ENCODE measurements at regions not wholly inside any gene's neighbourhood (a gene's known extent, or its start where the extent isn't known, plus 50 kb on each side); places are given as distances from the start of the nearest gene placed in this dataset.

- in situ Hi-C loops (cut with HindIII; ENCODE audit: low pct_unique_long_range_greater_than_20kb, low sequenced_read_pairs) = no loop called here
- no peaks in the 10 kb centered on the region for H3K27me3 ChIP-seq (ENCODE audit: control insufficient read depth, insufficient read depth, low read length)
- POLR2A ChIA-PET = no interaction called here
- CTCF ChIA-PET = no interaction called here
- H3K27ac ChIP-seq (ENCODE audit: low read length) = no peak overlapping the region
- TF ChIP-seq REST (IDR thresholded peaks at IDR 0.05; ENCODE audit: insufficient read depth in 1 of 2, low read depth in 2 of 2, low read length in 1 of 2) (no peak), TCF7L2 (IDR thresholded peaks at IDR 0.05; ENCODE audit: low read depth, low read length) (no peak), POLR2AphosphoS5 (IDR thresholded peaks at IDR 0.05; ENCODE audit: low read depth, low read length) (no peak), SIN3A (IDR thresholded peaks at IDR 0.05; ENCODE audit: borderline replicate concordance, insufficient read depth, low read depth, low read length) (no peak)
- TF ChIP-seq, protein P1, sequence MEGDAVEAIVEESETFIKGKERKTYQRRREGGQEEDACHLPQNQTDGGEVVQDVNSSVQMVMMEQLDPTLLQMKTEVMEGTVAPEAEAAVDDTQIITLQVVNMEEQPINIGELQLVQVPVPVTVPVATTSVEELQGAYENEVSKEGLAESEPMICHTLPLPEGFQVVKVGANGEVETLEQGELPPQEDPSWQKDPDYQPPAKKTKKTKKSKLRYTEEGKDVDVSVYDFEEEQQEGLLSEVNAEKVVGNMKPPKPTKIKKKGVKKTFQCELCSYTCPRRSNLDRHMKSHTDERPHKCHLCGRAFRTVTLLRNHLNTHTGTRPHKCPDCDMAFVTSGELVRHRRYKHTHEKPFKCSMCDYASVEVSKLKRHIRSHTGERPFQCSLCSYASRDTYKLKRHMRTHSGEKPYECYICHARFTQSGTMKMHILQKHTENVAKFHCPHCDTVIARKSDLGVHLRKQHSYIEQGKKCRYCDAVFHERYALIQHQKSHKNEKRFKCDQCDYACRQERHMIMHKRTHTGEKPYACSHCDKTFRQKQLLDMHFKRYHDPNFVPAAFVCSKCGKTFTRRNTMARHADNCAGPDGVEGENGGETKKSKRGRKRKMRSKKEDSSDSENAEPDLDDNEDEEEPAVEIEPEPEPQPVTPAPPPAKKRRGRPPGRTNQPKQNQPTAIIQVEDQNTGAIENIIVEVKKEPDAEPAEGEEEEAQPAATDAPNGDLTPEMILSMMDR (IDR thresholded peaks at IDR 0.05) = no peak
- H3K9me3 ChIP-seq (ENCODE audit: control insufficient read depth, insufficient read depth, low read depth, low read length) = no peaks in the 10 kb centered on the region
- H3K4me3 ChIP-seq (ENCODE audit: low read depth in 2 of 2, low read length in 2 of 2) = no peak overlapping the region
- no peaks in the 10 kb centered on the region for H3K36me3 ChIP-seq (ENCODE audit: control insufficient read depth, insufficient read depth, low read length)
- ATAC-seq (no peak), DNase-seq (ENCODE audit: low read depth, low spot score) (no peak)
- BruUV-seq (replicated peaks) = no TSS peak
- no peaks in the 10 kb centered on the region for H3K4me1 ChIP-seq (ENCODE audit: control insufficient read depth, insufficient read depth, low read length)
- intact Hi-C loops (cut with micrococcal nuclease; ENCODE audit: unreplicated experiment) = no loop called here
Observed at GRCh38 chr17:16888413-16889087, 83.4 kb downstream of the TNFRSF13B start.

DNA sequence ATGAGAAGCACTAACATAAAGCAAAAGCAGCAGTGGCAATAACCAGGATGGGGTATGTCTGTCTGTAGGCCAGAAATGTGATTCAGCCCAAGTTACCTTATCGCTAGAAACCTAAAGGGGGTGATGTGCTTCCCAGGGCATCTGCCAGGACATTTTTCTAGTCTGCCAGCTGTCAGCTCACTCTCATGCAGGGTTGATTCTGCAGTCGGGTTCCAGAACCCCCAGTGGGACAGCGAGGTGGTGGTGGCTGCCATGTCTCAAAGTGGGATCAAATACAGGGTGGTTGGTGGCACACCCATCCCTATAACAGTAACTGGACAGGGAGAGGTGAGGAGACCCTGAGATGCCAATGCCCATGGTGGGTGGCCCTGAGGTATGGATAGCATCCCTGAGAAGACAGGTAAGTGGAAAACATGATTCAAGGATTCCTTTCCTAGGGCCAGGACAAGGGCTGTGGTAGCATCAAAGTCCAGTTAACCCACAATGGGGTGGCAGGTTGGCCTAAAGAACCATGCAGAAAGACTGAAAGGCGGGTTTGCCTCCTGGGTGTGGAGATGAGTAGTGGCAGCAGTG, 84.3 kb downstream of the TNFRSF13B start:
- H3K36me3 ChIP-seq (ENCODE audit: control insufficient read depth, insufficient read depth, low read length) = no peaks in the 10 kb centered on the region
- no peak for ATAC-seq
- CTCF ChIA-PET = no interaction called here
- H3K27me3 ChIP-seq (ENCODE audit: control insufficient read depth, insufficient read depth, low read length) = no peaks in the 10 kb centered on the region
- in situ Hi-C loops (cut with HindIII; ENCODE audit: low pct_unique_long_range_greater_than_20kb, low sequenced_read_pairs) = no loop called here
- no peak overlapping the region for H3K27ac ChIP-seq (ENCODE audit: low read length)
- no TSS peak for BruUV-seq (replicated peaks)
- H3K4me1 ChIP-seq (ENCODE audit: control insufficient read depth, insufficient read depth, low read length) = no peaks in the 10 kb centered on the region
- POLR2A ChIA-PET = no interaction called here
- no peaks in the 10 kb centered on the region for H3K9me3 ChIP-seq (ENCODE audit: control insufficient read depth, insufficient read depth, low read depth, low read length)
- no peak overlapping the region for H3K4me3 ChIP-seq (ENCODE audit: low read depth in 2 of 2, low read length in 2 of 2)
- TF ChIP-seq REST (IDR thresholded peaks at IDR 0.05; ENCODE audit: insufficient read depth in 1 of 2, low read depth in 2 of 2, low read length in 1 of 2) (no peak), TCF7L2 (IDR thresholded peaks at IDR 0.05; ENCODE audit: low read depth, low read length) (no peak), POLR2AphosphoS5 (IDR thresholded peaks at IDR 0.05; ENCODE audit: low read depth, low read length) (no peak), SIN3A (IDR thresholded peaks at IDR 0.05; ENCODE audit: borderline replicate concordance, insufficient read depth, low read depth, low read length) (no peak)
- TF ChIP-seq, protein P1 (IDR thresholded peaks at IDR 0.05) = no peak
- intact Hi-C loops (cut with micrococcal nuclease; ENCODE audit: unreplicated experiment) = no loop called here
- DNase-seq (ENCODE audit: low read depth, low spot score) = no peak
